Naive thymus-derived CD4-positive, alpha-beta T cell (primary cell): ENCODE measurements at regions not wholly inside any gene's neighbourhood (a gene's known extent, or its start where the extent isn't known, plus 50 kb on each side); places are given as distances from the start of the nearest gene placed in this dataset.
A peak's percentile ranks its signal among the peaks of the same experiment; 100 is the strongest.
"Not testable (repeated sequence)": the region's sequence is repeated elsewhere in the genome, so short reads cannot be mapped to it uniquely, and the experiment has no call there.

Source experiments
- ATAC-seq: fragments of 150-1000 bp; cut with Tn5 transposase; 2 replicates; pipeline ENCODE4 v1.10.0; 2021; ENCODE audit warnings: mild to moderate bottlenecking, moderate library complexity
- CTCF ChIA-PET: fragments of 350-600 bp; sonication (Branson Sonifier 250); formaldehyde crosslinking; loops from one replicate; lab custom pipeline; 2021; ENCODE audit warnings: antibody characterized with exemption; lab: Charles Lee
- POLR2A ChIA-PET: fragments of 350-600 bp; sonication (Branson Sonifier 250); formaldehyde crosslinking; loops from one replicate; lab custom pipeline; 2021; ENCODE audit warnings: antibody characterized with exemption, inconsistent platforms; lab: Charles Lee
- DNase-seq, 9 donors: peaks; one replicate each; pipeline versions ENCODE4 v3.0.0 to v3.0.0-alpha.2; 2020 to 2022; ENCODE audit warnings: mixed read lengths in 1 of 9
- H3K27ac ChIP-seq: one replicate; pipeline ENCODE4 v1.7.0; 2013; ENCODE audit warnings: mild to moderate bottlenecking, low read depth, low read length, moderate library complexity
- H3K27me3 ChIP-seq, 2 donors: one replicate each; pipeline ENCODE4 v1.7.0; 2013; ENCODE audit warnings: low read length in 2 of 2, mild to moderate bottlenecking in 2 of 2, moderate library complexity in 2 of 2; ENCODE audit not compliant: control insufficient read depth in 2 of 2, insufficient read depth in 2 of 2
- H3K36me3 ChIP-seq, 3 experiments: 1 replicate in 2 of 3; 2 replicates in 1 of 3; pipeline ENCODE4 v1.7.0; 2013; ENCODE audit warnings: low read length in 3 of 3, mild to moderate bottlenecking in 3 of 3, moderate library complexity in 1 of 3; ENCODE audit not compliant: insufficient read depth in 3 of 3, control insufficient read depth in 2 of 3
- H3K4me1 ChIP-seq, 2 donors: one replicate each; pipeline ENCODE4 v1.7.0; 2013; ENCODE audit warnings: low read length in 2 of 2, mild to moderate bottlenecking in 2 of 2, moderate library complexity in 1 of 2; ENCODE audit not compliant: control insufficient read depth in 2 of 2, insufficient read depth in 2 of 2
- H3K4me3 ChIP-seq: 2 replicates; pipeline ENCODE4 v1.7.0; 2013; ENCODE audit warnings: mild to moderate bottlenecking, low read length
- H3K9me3 ChIP-seq, 3 experiments: 1 replicate in 2 of 3; 2 replicates in 1 of 3; pipeline ENCODE4 v1.7.0; 2013; ENCODE audit warnings: low read length in 3 of 3; ENCODE audit not compliant: control insufficient read depth in 2 of 3
- H3K27ac Mint-ChIP-seq, 9 donors: one replicate each; pipeline ENCODE4 v1.8.0; 2020 to 2022; ENCODE audit warnings: mixed read lengths in 9 of 9, mild to moderate bottlenecking in 8 of 9, moderate library complexity in 5 of 9, inconsistent platforms in 2 of 9
- H3K27me3 Mint-ChIP-seq, 5 donors: one replicate each; pipeline ENCODE4 v1.8.0; 2021 to 2022; ENCODE audit warnings: mixed read lengths in 5 of 5, mild to moderate bottlenecking in 1 of 5
- H3K36me3 Mint-ChIP-seq, 5 donors: one replicate each; pipeline ENCODE4 v1.8.0; 2020 to 2022; ENCODE audit warnings: mixed read lengths in 5 of 5, mild to moderate bottlenecking in 3 of 5, inconsistent platforms in 1 of 5
- H3K4me1 Mint-ChIP-seq, 7 donors: one replicate each; pipeline ENCODE4 v1.8.0; 2020 to 2022; ENCODE audit warnings: mixed read lengths in 7 of 7, mild to moderate bottlenecking in 3 of 7, inconsistent platforms in 1 of 7
- H3K4me3 Mint-ChIP-seq, 10 donors: one replicate each; pipeline ENCODE4 v1.8.0; 2020 to 2022; ENCODE audit warnings: mild to moderate bottlenecking in 10 of 10, mixed read lengths in 10 of 10, moderate library complexity in 6 of 10, inconsistent platforms in 2 of 10
- H3K9me3 Mint-ChIP-seq, 11 donors: one replicate each; pipeline ENCODE4 v1.8.0; 2020 to 2022; ENCODE audit warnings: mixed read lengths in 11 of 11, mild to moderate bottlenecking in 4 of 11, inconsistent platforms in 1 of 11, moderate library complexity in 1 of 11
- intact Hi-C, 2 donors: fragments of 100-400 bp; cut with micrococcal nuclease; formaldehyde crosslinking; loops; one replicate each; pipeline ENCODE4 v1.15.1; 2023

DNA sequence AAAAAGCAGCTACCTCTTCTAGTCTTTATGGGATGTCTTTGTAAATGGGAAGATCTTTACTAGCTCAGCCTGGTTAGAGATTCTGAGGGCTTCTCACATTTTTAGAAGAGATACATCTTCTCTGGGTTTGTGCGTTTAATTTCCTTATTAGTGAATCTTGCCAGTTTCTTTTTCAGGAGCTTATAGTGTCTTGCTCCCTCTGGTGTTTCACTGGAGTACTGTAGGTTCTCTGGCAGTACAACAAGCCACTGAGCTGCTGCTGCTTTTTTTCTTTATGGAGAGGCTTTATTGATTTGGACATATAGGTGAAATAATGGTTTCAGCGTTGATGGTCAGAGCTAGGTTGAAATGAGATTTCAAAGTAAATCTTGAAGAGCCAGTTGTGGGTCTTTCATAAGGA lies 82.9 kb downstream of the LAS1L start:
- Histone ChIP-seq H3K27me3 (no peaks in the 10 kb centered on the region), H3K4me1 (no peaks in the 10 kb centered on the region), H3K36me3 (no peaks in the 10 kb centered on the region), H3K4me3 (no peak overlapping the region), H3K27ac (no peak overlapping the region), H3K9me3 (no peaks in the 10 kb centered on the region)
- DNase-seq (peak in 6 of 9 donors; percentile 4 to 40 (median 35)), ATAC-seq (no peak)
- Mint-ChIP-seq H3K4me3 (no peak overlapping the region), H3K27ac (peak overlapping the region in 2 of 9 donors; percentile 18 to 44), H3K9me3 (peaks cover 0 to 20% (median 2%) of the 10 kb centered on the region in 11 donors), H3K4me1 (peaks cover 0 to 8% (median 3%) of the 10 kb centered on the region in 7 donors), H3K27me3 (no peaks in the 10 kb centered on the region), H3K36me3 (peaks cover 0 to 14% (median 6%) of the 10 kb centered on the region in 5 donors)
- ChIA-PET CTCF (interaction anchor here (0.6 to 1.4 kb wide), 2 partner anchors 418 to 695 kb away, joined by 4 to 5 read pairs; partner anchors contain the start of gene ZC3H12B), POLR2A (no interaction called here)
- intact Hi-C loops: loop anchor here in 1 of 2 donors (5.0 kb wide), 2 partner anchors 419 to 1359 kb away; partner anchors contain the start of gene ZC3H12B

DNA sequence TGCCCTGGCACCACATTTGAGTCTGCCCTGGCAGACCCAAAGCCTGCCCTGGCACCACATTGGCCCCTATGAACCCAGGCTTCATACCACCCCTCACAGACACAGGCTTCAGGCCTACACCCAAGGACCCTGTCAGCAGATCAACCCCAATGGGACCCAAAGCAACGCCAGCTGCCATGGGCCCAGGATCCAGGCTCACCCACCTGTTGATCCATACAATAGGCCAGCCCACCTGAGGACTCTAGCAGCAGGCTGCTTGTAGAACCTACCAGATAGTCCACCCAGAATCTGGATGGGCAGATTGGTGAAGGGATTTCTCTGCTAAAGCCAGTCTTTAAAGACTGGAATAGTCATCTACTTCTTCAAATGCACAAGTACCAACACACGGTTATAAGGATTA lies 114.4 kb downstream of the LAS1L start:
- ChIA-PET CTCF (no interaction called here), POLR2A (interaction anchor here (0.5 kb wide), 1 partner anchor 234 kb away, joined by 3 read pairs; no protein-coding TSS in a partner anchor)
- H3K27me3 ChIP-seq: no peaks in the 10 kb centered on the region
- no peaks in the 10 kb centered on the region for H3K4me1 ChIP-seq
- no peak overlapping the region for H3K4me3 ChIP-seq
- no peak overlapping the region for H3K4me3 Mint-ChIP-seq
- no peaks in the 10 kb centered on the region for H3K36me3 ChIP-seq
- H3K27ac Mint-ChIP-seq: no peak overlapping the region
- H3K27me3 Mint-ChIP-seq: no peaks in the 10 kb centered on the region
- ATAC-seq: no peak
- no peaks in the 10 kb centered on the region for H3K9me3 ChIP-seq
- no peaks in the 10 kb centered on the region for H3K4me1 Mint-ChIP-seq
- intact Hi-C loops: no loop called here
- H3K27ac ChIP-seq: no peak overlapping the region
- DNase-seq: no peak
- H3K36me3 Mint-ChIP-seq: peaks cover 0 to 11% (median 6%) of the 10 kb centered on the region in 5 donors
- H3K9me3 Mint-ChIP-seq: peaks cover 0 to 38% (median 6%) of the 10 kb centered on the region in 11 donors

DNA sequence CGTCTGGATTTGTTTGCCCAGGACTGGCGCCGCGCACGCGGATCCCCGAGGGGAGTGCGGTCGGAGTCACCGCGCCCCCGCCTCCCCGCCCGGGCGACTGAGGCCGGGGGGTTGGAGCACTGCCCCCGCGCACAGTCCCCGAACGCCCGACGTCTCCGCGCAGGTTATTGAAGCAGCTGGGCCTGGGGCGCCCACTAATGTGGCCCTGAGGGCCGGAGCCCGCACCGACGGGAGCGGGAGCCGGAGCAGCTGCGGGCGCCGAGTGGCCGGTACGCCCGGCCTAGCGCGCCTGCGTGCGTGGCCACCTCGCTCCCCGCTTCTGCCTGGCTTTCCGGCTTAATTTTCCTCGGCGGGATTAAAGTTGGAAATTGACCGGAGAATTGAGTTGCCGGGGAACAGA lies 126.9 kb downstream of the LAS1L start:
- H3K9me3 ChIP-seq, H3K27ac ChIP-seq, H3K36me3 ChIP-seq, intact Hi-C loops, POLR2A ChIA-PET, CTCF ChIA-PET, H3K4me1 ChIP-seq, H3K27ac Mint-ChIP-seq, DNase-seq, ATAC-seq, H3K4me3 ChIP-seq, H3K27me3 ChIP-seq: not testable (repeated sequence)
- H3K36me3 Mint-ChIP-seq: peaks cover 0 to 16% (median 5%) of the 10 kb centered on the region in 5 donors
- peaks cover 0 to 10% (median 8%) of the 10 kb centered on the region in 7 donors for H3K4me1 Mint-ChIP-seq
- H3K9me3 Mint-ChIP-seq: peaks cover 0 to 33% (median 12%) of the 10 kb centered on the region in 11 donors
- peaks cover 29 to 38% (median 35%) of the 10 kb centered on the region in 5 donors for H3K27me3 Mint-ChIP-seq
- H3K4me3 Mint-ChIP-seq: peak overlapping the region in 1 of 10 donors; percentile 23

DNA sequence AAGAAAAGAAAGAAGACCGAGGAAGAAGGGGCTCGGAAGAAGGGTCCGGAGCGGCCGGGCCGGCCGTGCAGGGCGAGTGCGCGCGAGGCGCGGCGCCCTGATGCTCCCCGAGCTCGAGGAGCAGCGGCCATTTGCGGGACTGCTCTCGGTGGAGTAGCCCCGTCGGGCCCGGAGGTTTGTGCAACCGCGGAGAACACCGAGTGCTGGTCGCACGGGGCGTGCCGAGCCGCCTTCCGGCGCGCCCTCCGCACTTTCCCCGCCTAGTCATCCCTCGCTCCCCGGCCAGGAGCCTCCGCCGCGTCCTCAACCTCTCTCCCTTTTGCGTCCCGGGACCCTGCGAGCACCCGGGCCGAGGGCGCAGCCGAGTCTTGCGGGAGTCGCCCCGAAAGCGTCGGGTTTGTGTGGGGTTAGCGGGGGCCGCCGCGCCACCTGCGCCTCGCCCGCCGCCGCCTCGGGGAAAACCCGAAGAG lies 127.4 kb downstream of the LAS1L start:
- DNase-seq: peak in 3 of 9 donors; percentile 1 to 6 (median 5)
- no peak overlapping the region for H3K27ac Mint-ChIP-seq
- peaks cover 0 to 10% (median 8%) of the 10 kb centered on the region in 7 donors for H3K4me1 Mint-ChIP-seq
- Histone ChIP-seq H3K4me3 (no peak overlapping the region), H3K4me1 (no peaks in the 10 kb centered on the region), H3K27ac (no peak overlapping the region), H3K36me3 (no peaks in the 10 kb centered on the region), H3K27me3 (no peaks in the 10 kb centered on the region), H3K9me3 (no peaks in the 10 kb centered on the region)
- CTCF ChIA-PET: no interaction called here
- H3K27me3 Mint-ChIP-seq: peaks cover 34 to 38% (median 36%) of the 10 kb centered on the region in 5 donors
- intact Hi-C loops: no loop called here
- H3K36me3 Mint-ChIP-seq: peaks cover 0 to 18% (median 5%) of the 10 kb centered on the region in 5 donors
- H3K4me3 Mint-ChIP-seq: peak overlapping the region; percentile 41 to 85 (median 69)
- POLR2A ChIA-PET: no interaction called here
- ATAC-seq: no peak
- peaks cover 0 to 35% (median 13%) of the 10 kb centered on the region in 11 donors for H3K9me3 Mint-ChIP-seq

DNA sequence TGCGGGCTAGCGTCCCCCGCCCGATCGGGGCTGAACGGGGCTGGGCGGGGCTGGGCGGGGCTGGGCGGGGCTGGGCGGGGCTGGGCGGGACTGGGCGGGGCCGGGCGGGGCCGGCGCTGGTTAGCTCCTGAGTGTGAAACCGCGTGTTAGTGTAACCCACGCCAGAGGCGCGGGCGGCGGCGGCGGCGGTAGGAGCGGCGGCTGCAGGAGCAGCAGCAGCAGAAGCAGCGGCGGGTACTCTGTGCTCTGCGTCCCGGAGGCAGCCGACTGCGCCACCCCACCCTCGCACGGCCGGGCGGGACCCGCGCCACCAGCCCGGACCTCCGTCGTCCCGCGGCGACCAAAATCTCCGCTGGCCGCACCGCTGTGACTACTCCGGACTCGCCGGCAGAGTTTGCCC lies 128.1 kb downstream of the LAS1L start:
- peak; percentile 50 for ATAC-seq

DNA sequence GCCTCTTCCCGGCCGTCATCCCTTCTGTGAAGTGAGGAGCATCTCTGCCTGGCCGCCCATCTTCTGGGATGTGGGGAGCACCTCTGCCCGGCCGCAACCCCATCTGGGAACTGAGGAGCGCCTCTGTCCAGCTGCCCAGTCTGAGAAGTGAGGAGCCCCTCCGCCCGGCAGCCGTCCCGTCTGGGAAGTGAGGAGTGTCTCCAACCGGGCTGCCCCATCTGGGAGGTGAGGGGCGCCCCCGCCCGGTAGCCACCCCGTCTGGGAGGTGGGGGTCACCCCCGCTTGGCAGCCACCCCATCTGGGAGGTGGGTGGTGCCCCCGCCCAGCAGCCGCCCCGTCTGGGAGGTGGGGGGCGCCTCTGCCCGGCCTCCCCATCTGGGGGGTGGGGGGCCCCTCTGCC lies 142.3 kb downstream of the LAS1L start:
- Histone ChIP-seq H3K4me1 (no peaks in the 10 kb centered on the region), H3K9me3 (no peaks in the 10 kb centered on the region), H3K27ac (no peak overlapping the region), H3K4me3 (no peak overlapping the region), H3K36me3 (no peaks in the 10 kb centered on the region), H3K27me3 (no peaks in the 10 kb centered on the region)
- no peak overlapping the region for H3K4me3 Mint-ChIP-seq
- H3K4me1 Mint-ChIP-seq: no peaks in the 10 kb centered on the region
- intact Hi-C loops: no loop called here
- ChIA-PET POLR2A (no interaction called here), CTCF (no interaction called here)
- H3K36me3 Mint-ChIP-seq: peaks cover 0 to 49% (median 16%) of the 10 kb centered on the region in 5 donors
- no peak for DNase-seq
- H3K9me3 Mint-ChIP-seq: peaks cover 0 to 81% (median 22%) of the 10 kb centered on the region in 11 donors
- no peak for ATAC-seq
- peaks cover 0 to 8% (median 0%) of the 10 kb centered on the region in 5 donors for H3K27me3 Mint-ChIP-seq
- H3K27ac Mint-ChIP-seq: no peak overlapping the region

More for the DNA sequence above, 128.1 kb downstream of the LAS1L start:
- Histone ChIP-seq H3K9me3 (no peaks in the 10 kb centered on the region), H3K27me3 (no peaks in the 10 kb centered on the region), H3K4me3 (no peak overlapping the region), H3K4me1 (no peaks in the 10 kb centered on the region), H3K36me3 (no peaks in the 10 kb centered on the region), H3K27ac (no peak overlapping the region)
- POLR2A ChIA-PET: no interaction called here
- H3K4me1 Mint-ChIP-seq: peaks cover 0 to 10% (median 8%) of the 10 kb centered on the region in 7 donors
- H3K27me3 Mint-ChIP-seq: peaks cover 35 to 38% (median 36%) of the 10 kb centered on the region in 5 donors
- peak overlapping the region in 9 of 10 donors; percentile 60 to 85 (median 71) for H3K4me3 Mint-ChIP-seq
- CTCF ChIA-PET: no interaction called here
- peaks cover 0 to 18% (median 6%) of the 10 kb centered on the region in 5 donors for H3K36me3 Mint-ChIP-seq
- H3K27ac Mint-ChIP-seq: peak overlapping the region in 2 of 9 donors; percentile 60 to 63
- peak in 5 of 9 donors; percentile 6 to 36 (median 10) for DNase-seq
- H3K9me3 Mint-ChIP-seq: peaks cover 0 to 31% (median 14%) of the 10 kb centered on the region in 11 donors
- intact Hi-C loops: no loop called here

DNA sequence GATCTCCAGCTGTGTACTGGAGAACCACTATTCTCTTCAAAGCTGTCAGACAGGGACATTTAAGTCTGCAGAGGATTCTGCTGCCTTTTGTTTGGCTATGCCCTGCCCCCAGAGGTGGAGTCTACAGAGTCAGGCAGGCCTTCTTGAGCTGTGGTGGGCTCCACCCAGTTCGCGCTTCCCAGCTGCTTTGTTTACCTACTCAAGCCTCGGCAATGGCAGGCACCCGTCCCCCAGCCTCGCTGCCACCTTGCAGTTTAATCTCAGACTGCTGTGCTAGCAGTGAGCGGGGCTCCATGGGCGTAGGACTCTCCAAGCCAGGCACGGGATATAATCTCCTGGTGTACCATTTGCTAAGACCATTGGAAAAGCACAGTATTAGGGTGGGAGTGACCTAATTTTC lies 145.5 kb downstream of the LAS1L start:
- H3K4me3 ChIP-seq, intact Hi-C loops, DNase-seq, H3K4me1 ChIP-seq, H3K27ac ChIP-seq, H3K4me3 Mint-ChIP-seq, H3K27me3 ChIP-seq, ATAC-seq, H3K4me1 Mint-ChIP-seq, H3K9me3 ChIP-seq, POLR2A ChIA-PET, CTCF ChIA-PET, H3K27ac Mint-ChIP-seq, H3K36me3 ChIP-seq, H3K27me3 Mint-ChIP-seq: not testable (repeated sequence)
- H3K36me3 Mint-ChIP-seq: peaks cover 0 to 36% (median 16%) of the 10 kb centered on the region in 5 donors
- H3K9me3 Mint-ChIP-seq: peaks cover 0 to 78% (median 26%) of the 10 kb centered on the region in 11 donors
